ENCODE measurements at regions not wholly inside any gene's neighbourhood (a gene's known extent, or its start where the extent isn't known, plus 50 kb on each side); places are given as distances from the start of the nearest gene placed in this dataset.

GRCh38 chr11:25862159-25862558 is 469.8 kb upstream of the ANO3 start:
- no peak for TF ChIP-seq CTCF (IDR thresholded peaks at IDR 0.05)
- no peak for TF ChIP-seq POLR2A (IDR thresholded peaks at IDR 0.05)
